GM23338 (cell line): ENCODE measurements at regions not wholly inside any gene's neighbourhood (a gene's known extent, or its start where the extent isn't known, plus 50 kb on each side); places are given as distances from the start of the nearest gene placed in this dataset.

Experiments used
- EZH2phosphoT487 ChIP-seq: fragments of 200-600 bp; sonication (generic); IDR thresholded peaks from one replicate; pipeline ENCODE4 v1.8.1; 2018; ENCODE audit warnings: antibody characterized with exemption; ENCODE audit not compliant: unreplicated experiment
- JUNB ChIP-seq: IDR thresholded peaks from one replicate; pipeline ENCODE4 v1.6.1; 2016; ENCODE audit warnings: antibody characterized with exemption; ENCODE audit not compliant: unreplicated experiment
- NANOG ChIP-seq: IDR thresholded peaks from 2 replicates; pipeline ENCODE4 v1.6.1; 2016; ENCODE audit warnings: antibody characterized with exemption, borderline replicate concordance
- REST ChIP-seq: IDR thresholded peaks from one replicate; pipeline ENCODE4 v1.6.1; 2018; ENCODE audit warnings: antibody characterized with exemption; ENCODE audit not compliant: unreplicated experiment
- ZNF462 ChIP-seq: fragments of 250-450 bp; sonication (Bioruptor Pico); IDR thresholded peaks from 2 replicates; pipeline ENCODE4 v1.5.0; 2020; ENCODE audit warnings: mild to moderate bottlenecking, moderate library complexity

GRCh38 chr1:199792874-199793273 is 234.6 kb upstream of the NR5A2 start (continued):
- TF ChIP-seq REST (no peak), NANOG (no peak), ZNF462 (CRISPR knock-in tag) (no peak), EZH2phosphoT487 (no peak), JUNB (no peak)
